Left kidney (tissue), 1 donor: ENCODE measurements at regions not wholly inside any gene's neighbourhood (a gene's known extent, or its start where the extent isn't known, plus 50 kb on each side); places are given as distances from the start of the nearest gene placed in this dataset.
"Not testable (repeated sequence)": the region's sequence is repeated elsewhere in the genome, so short reads cannot be mapped to it uniquely, and the experiment has no call there.

ENCODE experiments used
- DNase-seq: peaks from one replicate; pipeline ENCODE4 v3.0.0-alpha.2; 2013

DNA sequence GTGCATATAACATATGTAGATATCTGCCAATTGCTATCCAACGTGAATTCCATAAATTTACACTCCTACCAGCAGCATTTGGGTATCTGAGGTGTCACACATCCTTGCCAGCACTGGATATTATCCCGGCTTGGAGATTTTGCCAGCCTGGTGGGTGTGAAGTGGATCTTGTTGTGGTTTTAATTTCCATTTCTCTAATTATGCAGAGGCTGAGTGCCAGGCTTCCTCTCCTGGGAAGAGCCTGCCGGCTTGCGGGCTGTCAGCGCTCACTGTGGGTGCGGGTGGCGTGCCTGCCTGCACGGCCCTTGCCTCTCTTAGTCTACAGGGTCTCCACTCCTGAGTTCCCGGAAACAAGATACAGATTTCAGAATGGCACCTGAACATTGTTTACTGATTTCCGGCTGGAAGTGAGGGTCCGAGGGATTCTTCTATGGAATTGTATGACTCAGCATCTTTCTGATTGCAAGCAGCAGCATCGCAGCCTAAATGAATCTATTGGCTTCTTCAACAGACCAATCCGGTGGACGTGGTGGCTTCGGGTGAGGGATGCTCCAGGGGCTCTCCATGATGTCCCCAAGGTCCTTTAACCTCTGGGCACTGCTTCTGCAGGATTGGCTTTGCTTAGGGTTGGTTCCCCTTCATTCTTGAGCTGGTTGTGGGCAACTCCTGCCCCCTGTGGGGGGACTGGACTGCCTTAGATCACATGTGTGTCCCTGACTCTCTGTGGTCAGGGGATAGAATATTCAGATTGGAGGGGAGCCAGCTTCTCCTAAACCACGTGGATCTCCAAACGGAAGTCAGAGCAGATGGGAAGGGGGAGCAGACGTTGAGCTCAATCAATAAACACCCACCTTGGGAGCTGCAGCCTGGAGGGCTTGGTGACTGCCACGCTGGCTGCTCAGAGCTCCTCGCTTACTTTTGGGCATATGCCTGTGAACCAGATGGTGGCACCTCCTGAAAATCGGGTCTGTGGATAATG, 58.0 kb upstream of the LRPAP1 start:
- DNase-seq, result not testable (repeated sequence)

DNA sequence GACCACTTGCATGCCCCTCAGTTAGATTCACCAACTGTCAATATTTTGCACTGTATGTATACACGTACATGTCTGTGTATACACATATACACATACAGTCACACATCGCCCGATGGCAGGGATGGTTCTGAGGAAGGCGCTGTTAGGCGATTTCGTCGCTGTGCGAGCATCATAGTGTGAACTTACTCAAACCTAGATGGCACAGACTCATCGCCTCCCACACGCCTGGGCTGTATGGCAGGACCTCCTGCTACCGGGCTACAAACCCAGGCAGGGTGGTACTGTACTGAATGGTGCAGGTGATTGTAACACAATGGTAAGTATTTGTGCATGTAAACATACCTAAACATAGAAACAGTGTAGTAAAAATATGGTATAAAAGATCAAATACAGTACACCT, 57.2 kb upstream of the LRPAP1 start:
- not testable (repeated sequence) for DNase-seq

DNA sequence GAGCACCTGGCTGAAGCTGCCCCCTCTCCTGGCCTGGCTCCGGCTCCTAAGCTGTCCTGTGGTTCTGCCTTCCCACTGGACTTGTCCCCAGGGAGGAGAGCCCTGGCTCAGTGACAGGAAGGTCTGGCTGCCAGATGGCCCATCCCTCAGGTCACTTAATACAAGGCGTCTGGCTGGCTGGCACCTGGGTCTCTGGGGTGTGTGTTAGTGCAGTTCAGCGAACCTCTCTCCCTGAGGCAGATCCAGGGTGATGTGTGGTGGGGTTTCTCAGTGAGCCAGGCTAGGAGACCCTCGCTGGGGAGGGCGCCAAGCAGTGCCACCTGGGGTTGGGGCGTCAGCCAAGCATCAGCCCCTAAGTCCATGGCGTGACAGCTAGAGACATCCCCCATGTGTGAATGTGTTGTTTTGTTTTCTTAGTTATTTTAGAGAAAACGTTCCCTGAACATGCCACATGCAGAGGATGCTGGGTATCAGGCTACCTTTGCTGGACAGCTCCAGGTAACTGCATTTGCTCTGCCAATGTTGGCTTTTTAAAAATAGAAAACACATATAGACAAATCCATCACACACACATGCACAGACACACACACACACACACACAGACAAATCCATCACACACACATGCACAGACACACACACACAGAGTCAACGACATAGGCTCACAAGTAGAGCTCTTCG, 56.4 kb upstream of the LRPAP1 start:
- DNase-seq, result not testable (repeated sequence)

DNA sequence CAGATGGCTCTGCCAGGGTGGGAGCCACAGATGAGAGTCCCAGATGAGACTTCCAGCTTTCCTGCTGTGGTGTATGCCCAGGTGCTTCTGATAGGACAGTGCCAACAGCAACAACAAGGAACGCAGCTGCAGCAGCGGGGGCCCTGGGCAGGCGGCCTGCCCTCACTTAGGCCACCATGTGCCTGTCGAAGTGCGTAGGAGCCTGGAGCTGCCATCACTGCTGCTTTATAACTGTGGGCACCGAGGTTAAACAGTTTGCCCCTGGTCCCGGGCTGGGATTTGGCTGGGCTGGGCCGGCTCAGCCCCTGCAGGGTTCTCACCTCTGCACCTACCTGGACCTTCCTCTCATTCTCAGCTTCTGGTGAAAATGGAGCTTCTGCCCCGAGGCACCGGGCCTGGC, 54.4 kb upstream of the LRPAP1 start:
- not testable (repeated sequence) for DNase-seq

DNA sequence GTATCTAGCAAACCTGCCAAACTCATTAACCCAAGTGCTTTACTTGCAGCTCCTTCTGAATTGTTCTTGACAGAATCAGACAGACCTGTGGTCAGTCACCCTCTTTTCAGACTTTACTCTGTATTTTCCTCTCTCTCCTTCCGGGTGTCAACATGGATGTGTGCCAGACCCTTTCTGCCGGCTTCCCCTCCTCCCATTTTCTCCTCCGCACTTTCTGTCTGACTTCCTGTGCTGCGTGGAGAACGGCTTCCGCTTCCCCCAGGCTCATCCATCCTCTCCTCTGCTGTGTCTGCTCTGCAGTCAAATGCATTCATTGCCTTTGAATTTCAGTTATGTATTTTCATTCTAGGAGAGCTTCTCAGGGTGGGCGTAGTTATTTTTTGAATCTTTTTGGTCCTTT, 53.3 kb upstream of the LRPAP1 start:
- DNase-seq, result not testable (repeated sequence)

DNA sequence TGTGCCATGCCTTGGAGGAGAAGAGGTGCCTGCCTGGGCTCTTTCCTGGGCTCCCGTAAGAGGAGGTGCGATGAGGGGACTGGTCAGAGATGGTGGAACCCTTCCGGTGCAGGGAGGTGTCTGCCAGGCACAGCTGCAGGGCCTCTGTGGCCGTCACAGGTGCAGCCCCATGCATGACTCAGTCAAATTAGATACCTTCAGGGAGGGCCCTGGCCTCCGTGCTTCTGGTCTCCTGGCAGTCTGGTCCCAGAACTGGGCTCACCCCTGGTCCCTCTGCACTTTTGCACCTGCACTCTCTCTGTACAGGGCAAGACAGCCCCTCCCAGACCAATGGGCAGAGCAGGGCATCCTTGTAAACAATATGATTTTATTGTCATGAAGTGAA, 49.9 kb upstream of the LRPAP1 start:
- no peak for DNase-seq
